Mucosa of descending colon (tissue), 3 donors: ENCODE measurements at regions not wholly inside any gene's neighbourhood (a gene's known extent, or its start where the extent isn't known, plus 50 kb on each side); places are given as distances from the start of the nearest gene placed in this dataset.

Experiments used
- ATAC-seq: fragments of 200-7000 bp; cut with Tn5 transposase; one replicate; pipeline ENCODE4 v1.9.1; 2020; ENCODE audit warnings: mild to moderate bottlenecking, moderate library complexity
- DNase-seq, 3 donors: peaks; one replicate each; pipeline ENCODE4 v3.0.0-alpha.2; 2020
- H3K36me3 ChIP-seq: fragments of 200-600 bp; one replicate; pipeline ENCODE4 v1.8.0; 2021; ENCODE audit warnings: low read depth, mild to moderate bottlenecking
- H3K4me1 ChIP-seq: fragments of 200-600 bp; one replicate; pipeline ENCODE4 v1.8.0; 2021; ENCODE audit warnings: low read depth, mild to moderate bottlenecking
- H3K4me3 ChIP-seq: fragments of 200-600 bp; one replicate; pipeline ENCODE4 v1.8.0; 2021; ENCODE audit warnings: mild to moderate bottlenecking
- H3K9me3 ChIP-seq: fragments of 200-600 bp; one replicate; pipeline ENCODE4 v1.8.0; 2021; ENCODE audit warnings: mild to moderate bottlenecking
- CTCF ChIP-seq: fragments of 200-600 bp; IDR thresholded peaks from one replicate; pipeline ENCODE4 v1.8.0; 2022; ENCODE audit warnings: antibody characterized with exemption, mild to moderate bottlenecking
- intact Hi-C, 2 donors: fragments of 100-400 bp; cut with DNase I in 1 of 2; cut with micrococcal nuclease in 1 of 2; formaldehyde crosslinking; loops; one replicate each; pipeline versions ENCODE4 v1.11.0 to v1.11.1; 2022; cut with DNase I, micrococcal nuclease
- donor health status: DM: no; HTN: no; CAD: no; lungs with moderate emphysema.
- donor health status: DM: no; HTN: no; CAD: no.
- donor health status: DM: no; HTN: yes; CAD: no.

GRCh38 chr18:40016405-40016804 lies 1938.6 kb upstream of the PIK3C3 start:
- Histone ChIP-seq H3K9me3 (no peaks in the 10 kb centered on the region), H3K4me1 (no peaks in the 10 kb centered on the region), H3K4me3 (no peak overlapping the region), H3K36me3 (no peaks in the 10 kb centered on the region)
- no peak for TF ChIP-seq CTCF
- intact Hi-C loops: no loop called here
- DNase-seq (no peak), ATAC-seq (no peak)

GRCh38 chr18:40013001-40013609 lies 1941.9 kb upstream of the PIK3C3 start:
- TF ChIP-seq CTCF: no peak
- no peaks in the 10 kb centered on the region for H3K9me3 ChIP-seq
- H3K4me3 ChIP-seq: no peak overlapping the region
- no peaks in the 10 kb centered on the region for H3K36me3 ChIP-seq
- no peak for ATAC-seq
- DNase-seq: no peak
- intact Hi-C loops: no loop called here
- no peaks in the 10 kb centered on the region for H3K4me1 ChIP-seq

- Histone ChIP-seq H3K9me3 (no peaks in the 10 kb centered on the region), H3K4me1 (no peaks in the 10 kb centered on the region), H3K36me3 (no peaks in the 10 kb centered on the region), H3K4me3 (no peak overlapping the region)
- TF ChIP-seq CTCF: no peak
- intact Hi-C loops: no loop called here
- no peak for DNase-seq
- ATAC-seq: no peak
Observed at GRCh38 chr18:40011201-40011600, 1943.8 kb upstream of the PIK3C3 start.

- TF ChIP-seq CTCF: no peak
- H3K9me3 ChIP-seq: no peaks in the 10 kb centered on the region
- no peak for DNase-seq
- H3K4me3 ChIP-seq: no peak overlapping the region
- no peak for ATAC-seq
- intact Hi-C loops: no loop called here
- H3K4me1 ChIP-seq: no peaks in the 10 kb centered on the region
- H3K36me3 ChIP-seq: no peaks in the 10 kb centered on the region
Observed at GRCh38 chr18:40006634-40007033, 1948.4 kb upstream of the PIK3C3 start.

GRCh38 chr18:40004246-40004645 lies 1950.8 kb upstream of the PIK3C3 start:
- DNase-seq (no peak), ATAC-seq (no peak)
- no peaks in the 10 kb centered on the region for H3K4me1 ChIP-seq
- no peaks in the 10 kb centered on the region for H3K36me3 ChIP-seq
- no peak overlapping the region for H3K4me3 ChIP-seq
- TF ChIP-seq CTCF: no peak
- intact Hi-C loops: no loop called here
- no peaks in the 10 kb centered on the region for H3K9me3 ChIP-seq

GRCh38 chr18:39998317-39998716 lies 1956.7 kb upstream of the PIK3C3 start:
- ATAC-seq: no peak
- Histone ChIP-seq H3K4me3 (no peak overlapping the region), H3K36me3 (no peaks in the 10 kb centered on the region), H3K9me3 (no peaks in the 10 kb centered on the region), H3K4me1 (no peaks in the 10 kb centered on the region)
- no peak for DNase-seq
- TF ChIP-seq CTCF: no peak
- intact Hi-C loops: no loop called here
